ENCODE measurements at regions not wholly inside any gene's neighbourhood (a gene's known extent, or its start where the extent isn't known, plus 50 kb on each side); places are given as distances from the start of the nearest gene placed in this dataset.

- TF ChIP-seq CTCF (conservative IDR thresholded peaks at IDR 0.05 in 1 of 2, IDR thresholded peaks at IDR 0.05 in 1 of 2; ENCODE audit: extremely low read depth in 1 of 2, insufficient read depth in 1 of 2, low read depth in 1 of 2, low read length in 2 of 2) (no peak), EZH2 (IDR thresholded peaks at IDR 0.05; ENCODE audit: borderline replicate concordance, low read length) (no peak)
These were observed 275.8 kb downstream of the SEMA3D start for GRCh38 chr7:84911077-84911476.
